Omental fat pad (tissue), 3 donors: ENCODE measurements at regions not wholly inside any gene's neighbourhood (a gene's known extent, or its start where the extent isn't known, plus 50 kb on each side); places are given as distances from the start of the nearest gene placed in this dataset.

Experiments
- ATAC-seq: fragments of 150-250 bp; one replicate; pipeline ENCODE4 v1.9.1; 2016; ENCODE audit warnings: mild to moderate bottlenecking, moderate library complexity; ENCODE audit not compliant: low FRiP score
- DNase-seq: peaks from one replicate; pipeline ENCODE4 v3.0.0-alpha.2; 2019; ENCODE audit warnings: low spot score
- CTCF ChIP-seq, 3 donors: fragments of 450-650 bp; IDR thresholded peaks; one replicate each; pipeline ENCODE4 v1.5.1; 2016 to 2017; ENCODE audit warnings: antibody characterized with exemption in 3 of 3, mild to moderate bottlenecking in 3 of 3, moderate library complexity in 2 of 3

GRCh38 chr2:12434630-12435098 lies 282.1 kb upstream of the TRIB2 start:
- no peak for TF ChIP-seq CTCF (IDR thresholded peaks at IDR 0.05)
- DNase-seq (no peak), ATAC-seq (no peak)

- no peak for TF ChIP-seq CTCF (IDR thresholded peaks at IDR 0.05)
- DNase-seq (no peak), ATAC-seq (no peak)
Observed at GRCh38 chr2:12435430-12436222, 281.1 kb upstream of the TRIB2 start.

GRCh38 chr2:12436483-12436882 lies 280.3 kb upstream of the TRIB2 start:
- no peak for ATAC-seq
- DNase-seq: no peak
- no peak for TF ChIP-seq CTCF (IDR thresholded peaks at IDR 0.05)

GRCh38 chr2:12436935-12437561 lies 279.7 kb upstream of the TRIB2 start:
- TF ChIP-seq CTCF (IDR thresholded peaks at IDR 0.05): no peak
- ATAC-seq (no peak), DNase-seq (no peak)

GRCh38 chr2:12440731-12441130 lies 276.0 kb upstream of the TRIB2 start:
- ATAC-seq (no peak), DNase-seq (no peak)
- no peak for TF ChIP-seq CTCF (IDR thresholded peaks at IDR 0.05)

GRCh38 chr2:12441750-12442475 lies 274.8 kb upstream of the TRIB2 start:
- DNase-seq (no peak), ATAC-seq (no peak)

More at GRCh38 chr2:12441750-12442475, 274.8 kb upstream of the TRIB2 start:
- no peak for TF ChIP-seq CTCF (IDR thresholded peaks at IDR 0.05)
